CD4-positive, alpha-beta T cell (primary cell): ENCODE measurements at regions not wholly inside any gene's neighbourhood (a gene's known extent, or its start where the extent isn't known, plus 50 kb on each side); places are given as distances from the start of the nearest gene placed in this dataset.

ENCODE experiments used
- ATAC-seq: fragments of 200-7000 bp; cut with Tn5 transposase; one replicate; pipeline ENCODE4 v1.10.0; 2022; ENCODE audit warnings: mild to moderate bottlenecking; ENCODE audit not compliant: poor library complexity
- CTCF ChIA-PET: fragments of 350-600 bp; sonication (Branson Sonifier 250); formaldehyde crosslinking; loops from one replicate; lab custom pipeline; 2021; ENCODE audit warnings: antibody characterized with exemption, inconsistent platforms; lab: Charles Lee
- POLR2A ChIA-PET: fragments of 350-600 bp; sonication (Branson Sonifier 250); formaldehyde crosslinking; loops from one replicate; lab custom pipeline; 2021; ENCODE audit warnings: antibody characterized with exemption, inconsistent platforms; lab: Charles Lee
- DNase-seq, 14 experiments: peaks; one replicate each; pipeline ENCODE4 v3.0.0-alpha.2; 2013 to 2020; ENCODE audit warnings: mixed read lengths in 2 of 14
- H3K27ac ChIP-seq, 2 donors: one replicate each; pipeline versions ENCODE4 v1.5.1 to v1.7.0; 2013; ENCODE audit warnings: low read length in 2 of 2, low read depth in 1 of 2, mild to moderate bottlenecking in 1 of 2
- H3K27me3 ChIP-seq, 2 experiments: 1 replicate in 1 of 2; 2 replicates in 1 of 2; pipeline versions ENCODE4 v1.6.1 to v1.7.0; 2013; ENCODE audit warnings: low read length in 2 of 2, control low read depth in 1 of 2, mild to moderate bottlenecking in 1 of 2, moderate library complexity in 1 of 2; ENCODE audit not compliant: insufficient read depth in 2 of 2, control insufficient read depth in 1 of 2
- H3K36me3 ChIP-seq: one replicate; pipeline ENCODE4 v1.6.1; 2013; ENCODE audit warnings: low read length, control low read depth; ENCODE audit not compliant: insufficient read depth
- H3K4me1 ChIP-seq: one replicate; pipeline ENCODE4 v1.6.1; 2013; ENCODE audit warnings: low read length, control low read depth; ENCODE audit not compliant: insufficient read depth
- H3K4me3 ChIP-seq: one replicate; pipeline ENCODE4 v1.5.1; 2013; ENCODE audit warnings: mild to moderate bottlenecking, low read length, moderate library complexity
- H3K9me3 ChIP-seq, 2 experiments: 1 replicate in 1 of 2; 2 replicates in 1 of 2; pipeline versions ENCODE4 v1.6.1 to v1.7.0; 2013; ENCODE audit warnings: low read length in 2 of 2, mild to moderate bottlenecking in 2 of 2, control low read depth in 1 of 2, moderate library complexity in 1 of 2; ENCODE audit not compliant: control insufficient read depth in 1 of 2, insufficient read depth in 1 of 2
- H3K27ac Mint-ChIP-seq: one replicate; pipeline ENCODE4 v1.8.0; 2020; ENCODE audit warnings: mixed read lengths
- H3K27me3 Mint-ChIP-seq: one replicate; pipeline ENCODE4 v1.8.0; 2021; ENCODE audit warnings: mixed read lengths
- H3K36me3 Mint-ChIP-seq: one replicate; pipeline ENCODE4 v1.8.0; 2021; ENCODE audit warnings: low read depth, mixed read lengths
- H3K4me1 Mint-ChIP-seq: one replicate; pipeline ENCODE4 v1.8.0; 2021; ENCODE audit warnings: low read depth, mixed read lengths
- H3K4me3 Mint-ChIP-seq: one replicate; pipeline ENCODE4 v1.8.0; 2020; ENCODE audit warnings: mild to moderate bottlenecking, mixed read lengths
- H3K9me3 Mint-ChIP-seq: one replicate; pipeline ENCODE4 v1.8.0; 2020; ENCODE audit warnings: mixed read lengths
- intact Hi-C, 2 experiments: fragments of 100-400 bp; cut with DNase I in 1 of 2; cut with micrococcal nuclease in 1 of 2; formaldehyde crosslinking; loops; one replicate each; pipeline versions ENCODE4 v1.15.1 to v1.9.0; 2023 to 2025; cut with DNase I, micrococcal nuclease
- TF ChIP-seq, protein P1 (sequence below): fragments of 200-600 bp; IDR thresholded peaks from one replicate; pipeline ENCODE4 v1.8.0; 2022; ENCODE audit warnings: antibody characterized with exemption, mild to moderate bottlenecking

- Mint-ChIP-seq H3K27me3 (peaks cover 20% of the 10 kb centered on the region), H3K4me3 (no peak overlapping the region), H3K36me3 (no peaks in the 10 kb centered on the region), H3K9me3 (no peaks in the 10 kb centered on the region), H3K27ac (no peak overlapping the region), H3K4me1 (no peaks in the 10 kb centered on the region)
- no peak overlapping the region for H3K4me3 ChIP-seq
- CTCF ChIA-PET, result interaction anchor here (0.9 kb wide), 1 partner anchor 119 kb away, joined by 3 read pairs; no protein-coding TSS in a partner anchor
- DNase-seq, result no peak
- TF ChIP-seq, protein P1, sequence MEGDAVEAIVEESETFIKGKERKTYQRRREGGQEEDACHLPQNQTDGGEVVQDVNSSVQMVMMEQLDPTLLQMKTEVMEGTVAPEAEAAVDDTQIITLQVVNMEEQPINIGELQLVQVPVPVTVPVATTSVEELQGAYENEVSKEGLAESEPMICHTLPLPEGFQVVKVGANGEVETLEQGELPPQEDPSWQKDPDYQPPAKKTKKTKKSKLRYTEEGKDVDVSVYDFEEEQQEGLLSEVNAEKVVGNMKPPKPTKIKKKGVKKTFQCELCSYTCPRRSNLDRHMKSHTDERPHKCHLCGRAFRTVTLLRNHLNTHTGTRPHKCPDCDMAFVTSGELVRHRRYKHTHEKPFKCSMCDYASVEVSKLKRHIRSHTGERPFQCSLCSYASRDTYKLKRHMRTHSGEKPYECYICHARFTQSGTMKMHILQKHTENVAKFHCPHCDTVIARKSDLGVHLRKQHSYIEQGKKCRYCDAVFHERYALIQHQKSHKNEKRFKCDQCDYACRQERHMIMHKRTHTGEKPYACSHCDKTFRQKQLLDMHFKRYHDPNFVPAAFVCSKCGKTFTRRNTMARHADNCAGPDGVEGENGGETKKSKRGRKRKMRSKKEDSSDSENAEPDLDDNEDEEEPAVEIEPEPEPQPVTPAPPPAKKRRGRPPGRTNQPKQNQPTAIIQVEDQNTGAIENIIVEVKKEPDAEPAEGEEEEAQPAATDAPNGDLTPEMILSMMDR, result no peak
- no peaks in the 10 kb centered on the region for H3K36me3 ChIP-seq
- no peaks in the 10 kb centered on the region for H3K4me1 ChIP-seq
- POLR2A ChIA-PET, result no interaction called here
- intact Hi-C loops, result no loop called here
- H3K9me3 ChIP-seq, result peaks cover 3 to 9% of the 10 kb centered on the region in 2 experiments
- no peak overlapping the region for H3K27ac ChIP-seq
- H3K27me3 ChIP-seq, result peaks cover 2 to 6% of the 10 kb centered on the region in 2 experiments
- ATAC-seq, result no peak
Observed at GRCh38 chr3:194801461-194802432, 116.1 kb downstream of the FAM43A start.

DNA sequence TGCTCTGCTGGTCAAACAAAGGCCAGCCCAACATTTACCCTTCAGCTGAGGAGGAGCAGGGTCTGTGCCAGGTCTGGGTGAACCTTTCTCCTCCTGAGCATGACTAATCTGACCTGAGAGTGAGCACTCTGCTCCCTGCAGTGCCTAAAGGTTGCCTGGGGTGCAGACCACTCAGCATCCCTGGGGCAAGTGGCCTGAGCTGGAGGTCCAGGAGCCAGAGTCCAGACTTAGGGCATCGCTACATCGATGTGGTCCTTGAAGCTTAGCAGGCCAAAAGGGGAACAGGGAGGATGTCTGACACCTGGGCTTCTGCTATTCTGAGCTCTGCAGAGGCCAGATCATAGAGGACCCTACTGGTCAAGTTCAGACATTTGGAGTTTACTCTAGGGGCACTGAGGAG, 119.1 kb downstream of the FAM43A start:
- H3K4me1 Mint-ChIP-seq, result no peaks in the 10 kb centered on the region
- Histone ChIP-seq H3K4me1 (no peaks in the 10 kb centered on the region), H3K36me3 (no peaks in the 10 kb centered on the region), H3K27ac (no peak overlapping the region), H3K27me3 (peaks cover 0 to 6% of the 10 kb centered on the region in 2 experiments), H3K9me3 (no peaks in the 10 kb centered on the region), H3K4me3 (no peak overlapping the region)
- H3K9me3 Mint-ChIP-seq, result no peaks in the 10 kb centered on the region
- POLR2A ChIA-PET, result no interaction called here
- intact Hi-C loops, result no loop called here
- CTCF ChIA-PET, result no interaction called here
- TF ChIP-seq, protein P1, result no peak
- H3K4me3 Mint-ChIP-seq, result no peak overlapping the region
- no peaks in the 10 kb centered on the region for H3K36me3 Mint-ChIP-seq
- DNase-seq, result no peak
- H3K27me3 Mint-ChIP-seq, result peaks cover 21% of the 10 kb centered on the region
- ATAC-seq, result no peak
- H3K27ac Mint-ChIP-seq, result no peak overlapping the region

GRCh38 chr3:194805546-194805945, 119.9 kb downstream of the FAM43A start:
- peaks cover 28% of the 10 kb centered on the region for H3K27me3 Mint-ChIP-seq
- no peak for ATAC-seq

More at GRCh38 chr3:194805546-194805945, 119.9 kb downstream of the FAM43A start:
- Mint-ChIP-seq H3K4me1 (no peaks in the 10 kb centered on the region), H3K9me3 (no peaks in the 10 kb centered on the region), H3K27ac (no peak overlapping the region), H3K4me3 (no peak overlapping the region), H3K36me3 (no peaks in the 10 kb centered on the region)
- no peaks in the 10 kb centered on the region for H3K36me3 ChIP-seq
- no peaks in the 10 kb centered on the region for H3K9me3 ChIP-seq
- TF ChIP-seq, protein P1, result no peak
- H3K27me3 ChIP-seq, result peaks cover 0 to 6% of the 10 kb centered on the region in 2 experiments
- H3K27ac ChIP-seq, result no peak overlapping the region
- no peaks in the 10 kb centered on the region for H3K4me1 ChIP-seq
- ChIA-PET CTCF (no interaction called here), POLR2A (no interaction called here)
- no peak for DNase-seq
- no peak overlapping the region for H3K4me3 ChIP-seq
- intact Hi-C loops, result no loop called here
